ENCODE measurements at regions not wholly inside any gene's neighbourhood (a gene's known extent, or its start where the extent isn't known, plus 50 kb on each side); places are given as distances from the start of the nearest gene placed in this dataset.

GRCh38 chr20:52318651-52319050, 127.1 kb upstream of the ZFP64 start:
- Histone ChIP-seq H3K27me3 (peaks cover 0 to 7% of the 10 kb centered on the region in 2 donors), H3K4me3 (no peak overlapping the region), H3K36me3 (no peaks in the 10 kb centered on the region), H3K4me1 (no peaks in the 10 kb centered on the region), H3K9me3 (no peaks in the 10 kb centered on the region), H3K27ac (no peak overlapping the region)
- no peak for TF ChIP-seq CTCF (IDR thresholded peaks at IDR 0.05)
- DNase-seq, result no peak
- intact Hi-C loops (cut with DNase I; ENCODE audit: low total_unique reads), result no loop called here

- Histone ChIP-seq H3K4me3 (no peak overlapping the region), H3K36me3 (no peaks in the 10 kb centered on the region), H3K27me3 (peaks cover 0 to 7% of the 10 kb centered on the region in 2 donors), H3K4me1 (no peaks in the 10 kb centered on the region), H3K9me3 (no peaks in the 10 kb centered on the region), H3K27ac (no peak overlapping the region)
- TF ChIP-seq CTCF (IDR thresholded peaks at IDR 0.05), result no peak
- DNase-seq, result no peak
- intact Hi-C loops (cut with DNase I; ENCODE audit: low total_unique reads), result no loop called here
Observed at GRCh38 chr20:52313341-52313963, 121.9 kb upstream of the ZFP64 start.

- Histone ChIP-seq H3K4me3 (no peak overlapping the region), H3K27me3 (peaks cover 0 to 7% of the 10 kb centered on the region in 2 donors), H3K27ac (no peak overlapping the region), H3K4me1 (no peaks in the 10 kb centered on the region), H3K36me3 (no peaks in the 10 kb centered on the region), H3K9me3 (no peaks in the 10 kb centered on the region)
- DNase-seq, result no peak
- TF ChIP-seq CTCF (IDR thresholded peaks at IDR 0.05), result peak; percentile 39
- intact Hi-C loops (cut with DNase I; ENCODE audit: low total_unique reads), result no loop called here
Observed at GRCh38 chr20:52312132-52312729, 120.7 kb upstream of the ZFP64 start.

- Histone ChIP-seq H3K4me3 (no peak overlapping the region), H3K36me3 (no peaks in the 10 kb centered on the region), H3K27ac (no peak overlapping the region), H3K4me1 (no peaks in the 10 kb centered on the region), H3K9me3 (no peaks in the 10 kb centered on the region), H3K27me3 (no peaks in the 10 kb centered on the region)
- no peak for DNase-seq
- no peak for TF ChIP-seq CTCF (IDR thresholded peaks at IDR 0.05)
- intact Hi-C loops (cut with DNase I; ENCODE audit: low total_unique reads), result no loop called here
Observed at GRCh38 chr20:52311209-52311794, 119.7 kb upstream of the ZFP64 start.

- no peak for DNase-seq
- Histone ChIP-seq H3K27me3 (no peaks in the 10 kb centered on the region), H3K27ac (no peak overlapping the region), H3K4me1 (no peaks in the 10 kb centered on the region), H3K36me3 (no peaks in the 10 kb centered on the region), H3K4me3 (no peak overlapping the region), H3K9me3 (no peaks in the 10 kb centered on the region)
- intact Hi-C loops (cut with DNase I; ENCODE audit: low total_unique reads), result no loop called here
- TF ChIP-seq CTCF (IDR thresholded peaks at IDR 0.05), result no peak
Observed at GRCh38 chr20:52309181-52309580, 117.6 kb upstream of the ZFP64 start.

All from tibial artery (tissue), 4 donors.